NAMALWA (cell line): ENCODE measurements at regions not wholly inside any gene's neighbourhood (a gene's known extent, or its start where the extent isn't known, plus 50 kb on each side); places are given as distances from the start of the nearest gene placed in this dataset.

Source experiments
- DNase-seq: peaks from one replicate; pipeline ENCODE4 v3.0.0-alpha.2; 2015; ENCODE audit warnings: low spot score

DNA sequence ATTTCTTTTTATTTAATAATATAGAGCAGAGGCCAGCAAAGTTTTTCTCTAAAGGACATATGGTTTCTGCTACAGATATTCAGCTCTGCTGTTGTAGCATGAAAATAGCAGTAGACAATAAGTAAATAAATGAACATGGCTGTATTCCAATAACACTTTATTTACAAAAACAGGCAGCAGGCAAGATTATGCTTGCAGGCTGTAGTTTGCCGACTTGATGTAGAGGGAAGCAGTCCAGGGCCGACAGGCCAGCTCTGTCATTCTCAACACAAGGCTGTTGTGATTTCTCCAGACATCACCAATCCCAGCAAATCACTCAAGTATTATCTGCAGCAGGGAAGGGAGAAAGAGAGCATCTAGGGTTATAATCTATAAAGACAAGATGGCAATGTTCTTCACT, 1062.5 kb upstream of the PCDH9 start:
- no peak for DNase-seq

GRCh38 chr13:68291595-68291994, 1061.5 kb upstream of the PCDH9 start:
- no peak for DNase-seq

DNA sequence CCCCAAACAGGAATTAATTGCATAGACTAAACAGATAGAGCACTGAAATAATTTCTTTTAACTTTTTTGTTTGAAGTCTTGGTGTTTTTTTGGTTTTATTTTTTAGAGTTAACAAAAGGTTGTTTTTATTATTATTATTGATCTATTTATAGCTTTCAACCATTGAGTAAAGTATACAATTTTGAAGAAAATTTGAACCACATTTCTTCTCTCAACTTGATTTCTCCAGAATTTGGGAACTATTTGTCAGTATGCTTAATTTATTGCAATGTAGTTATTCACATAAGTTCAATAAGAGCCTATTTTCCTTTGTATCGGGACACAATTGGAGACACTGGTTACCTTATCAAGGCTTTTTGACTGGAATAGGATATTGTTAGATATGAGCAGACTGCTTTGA, 1045.6 kb upstream of the PCDH9 start:
- DNase-seq = peak; percentile 15

DNA sequence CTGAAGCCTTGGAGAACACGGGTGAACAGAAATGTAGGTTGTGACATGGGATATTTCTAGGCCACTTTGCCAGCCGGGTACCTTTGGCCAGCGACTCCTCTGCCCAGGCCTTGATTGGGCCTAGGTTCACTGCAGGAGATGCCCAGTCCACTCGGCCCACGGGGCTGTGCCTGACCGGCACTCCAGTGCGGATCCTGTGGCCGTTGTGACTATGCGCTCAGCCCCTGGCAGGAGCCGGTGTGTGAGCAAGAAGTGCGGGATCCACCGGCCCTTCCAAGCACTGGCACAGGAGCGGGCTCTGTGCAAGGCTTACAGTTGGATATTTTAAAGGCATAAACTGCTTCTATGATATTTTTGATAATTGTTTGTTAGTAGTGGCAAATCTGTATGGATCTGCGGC, 1042.5 kb upstream of the PCDH9 start:
- DNase-seq = no peak

DNA sequence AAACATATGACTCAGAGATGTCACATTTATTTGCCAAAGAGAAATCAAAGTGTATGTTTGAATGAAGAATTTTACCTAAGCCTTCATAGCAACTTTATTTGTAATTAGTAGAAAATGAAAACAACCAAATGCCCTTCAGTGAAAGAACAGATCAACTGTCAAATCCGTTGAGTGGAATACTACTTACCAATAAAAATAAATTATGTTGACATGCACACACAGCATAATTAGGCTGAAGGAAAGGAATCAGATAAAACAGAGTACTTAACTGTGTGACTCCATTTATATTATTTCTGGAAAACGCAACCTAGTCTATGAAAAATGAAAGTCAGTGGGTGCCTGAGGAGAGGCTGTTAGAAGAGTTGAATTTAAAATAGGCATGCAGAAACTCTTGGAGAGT, 1034.6 kb upstream of the PCDH9 start:
- DNase-seq = no peak

DNA sequence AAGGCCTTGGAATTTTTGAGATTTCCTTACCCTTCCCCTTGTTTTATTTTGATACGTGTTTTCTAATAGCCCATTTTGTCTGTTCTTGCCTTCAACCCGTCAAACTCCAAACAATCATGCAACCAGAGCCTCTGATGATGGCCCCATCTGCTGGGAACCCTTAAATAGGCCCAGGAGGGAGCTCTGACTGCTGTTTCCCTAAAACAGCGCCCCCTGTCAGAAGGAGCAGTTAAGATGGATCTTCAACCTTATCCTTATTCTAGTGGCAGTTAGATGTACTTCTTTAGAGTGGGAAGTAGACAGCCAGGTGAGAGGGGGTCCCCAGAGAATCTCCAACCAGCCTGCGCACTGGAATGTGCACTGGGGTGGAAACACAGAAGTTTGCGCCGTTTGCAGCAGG, 1031.0 kb upstream of the PCDH9 start:
- DNase-seq = peak; percentile 41

DNA sequence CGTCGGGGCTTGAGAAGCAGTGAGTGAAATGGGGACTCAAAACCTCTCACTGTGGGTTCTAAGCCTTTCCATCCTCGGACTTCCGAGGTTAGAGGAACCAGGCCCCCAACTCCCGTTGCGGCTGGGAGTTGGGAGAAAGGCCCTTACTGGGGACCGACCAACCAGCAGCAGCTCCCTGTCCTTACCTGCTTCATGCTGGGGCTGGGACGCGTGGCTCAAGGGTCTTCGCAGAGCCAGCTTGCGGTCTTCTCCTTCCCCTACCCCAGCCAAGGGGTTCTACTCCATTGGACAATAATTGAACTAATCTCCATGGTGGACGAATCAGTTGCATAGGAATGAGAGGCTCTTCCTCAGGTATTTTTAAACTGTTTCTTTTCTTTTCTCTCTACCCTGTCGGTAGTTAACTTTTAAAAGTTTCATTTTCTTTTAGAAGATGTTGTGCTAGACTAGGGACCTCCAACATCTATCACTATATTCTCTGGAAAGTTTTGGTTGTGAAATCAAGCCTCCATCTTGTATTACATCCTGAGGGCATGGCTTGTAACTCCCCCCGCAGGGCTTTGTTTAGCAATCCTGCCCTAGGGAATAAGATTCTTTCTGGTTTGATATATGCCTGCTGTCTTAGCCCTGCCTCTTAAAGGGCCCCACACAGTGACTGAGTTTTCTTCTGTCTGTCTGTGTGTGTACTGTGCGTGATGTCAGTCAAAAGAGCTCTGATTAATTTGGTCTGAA, 1027.1 kb upstream of the PCDH9 start:
- DNase-seq = no peak

DNA sequence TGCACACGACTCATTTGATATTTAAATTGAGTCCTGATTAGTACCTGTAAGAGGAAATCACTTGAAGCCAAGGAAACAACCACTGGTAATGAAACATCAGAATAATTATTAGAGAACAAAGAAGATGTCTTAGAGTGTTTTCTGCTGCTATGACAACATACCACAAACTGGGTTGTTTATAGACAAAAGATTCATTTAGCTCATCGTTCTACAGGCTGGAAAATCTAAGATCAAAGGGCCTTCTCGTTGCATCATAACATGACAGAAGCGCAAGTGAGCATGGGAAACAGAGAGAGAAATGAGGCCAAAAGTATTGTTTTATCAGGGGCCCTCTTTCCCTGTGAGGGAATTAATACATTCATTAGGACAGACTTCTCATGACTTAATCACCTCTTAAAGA, 1024.0 kb upstream of the PCDH9 start:
- DNase-seq = no peak

DNA sequence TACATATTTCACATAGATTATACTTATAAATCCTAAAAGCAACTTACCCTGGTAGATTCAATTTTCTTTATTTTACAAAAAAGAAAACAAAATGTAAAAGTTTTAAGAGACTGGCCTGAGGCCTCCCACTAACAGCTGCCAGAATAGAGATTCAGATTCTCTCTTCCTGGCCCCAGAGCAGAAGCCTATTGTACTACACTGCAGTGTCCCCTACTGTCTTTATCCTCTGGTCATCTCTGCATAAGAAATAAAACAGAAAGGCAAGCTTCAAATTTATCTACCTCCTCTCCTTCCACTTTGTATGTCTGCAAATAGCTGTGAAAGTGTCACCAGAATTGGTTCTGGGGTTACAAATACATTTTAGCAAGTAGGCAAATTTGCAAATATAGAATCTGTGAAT, 1004.1 kb upstream of the PCDH9 start:
- no peak for DNase-seq

GRCh38 chr13:68232351-68233130, 1002.4 kb upstream of the PCDH9 start:
- DNase-seq = no peak

DNA sequence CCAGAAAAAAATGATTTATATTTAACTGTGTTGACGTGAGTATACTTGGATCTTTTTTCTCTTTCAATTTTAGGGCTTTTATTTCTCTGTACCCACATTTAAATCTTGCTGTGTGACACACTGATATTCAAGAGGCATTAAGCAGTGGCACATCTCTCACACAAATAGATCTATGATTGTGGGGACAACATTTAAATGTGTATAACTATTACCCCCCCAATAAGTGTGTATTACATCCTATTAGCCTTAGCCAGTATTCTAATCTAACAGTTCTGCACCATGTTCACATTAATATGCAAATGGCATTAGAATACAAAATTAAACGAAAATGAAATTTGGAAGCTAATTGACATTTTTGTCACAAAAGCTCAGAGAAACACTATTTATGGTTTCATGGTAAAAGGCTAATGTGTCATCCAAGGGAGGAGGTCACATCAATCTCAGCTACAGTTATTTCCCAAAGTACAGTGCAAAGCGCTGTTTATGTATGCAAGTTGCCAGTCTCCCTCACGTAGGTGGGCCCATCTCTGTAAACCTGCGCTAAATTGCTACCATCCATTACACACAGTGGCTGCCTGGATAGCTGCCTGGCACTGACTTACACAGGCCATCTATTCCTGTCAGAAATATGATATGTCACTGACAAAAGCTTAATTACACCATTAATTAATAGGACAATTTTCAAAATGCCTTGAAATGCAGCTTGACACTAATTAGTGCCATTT, 984.7 kb upstream of the PCDH9 start:
- no peak for DNase-seq

- DNase-seq = no peak
Observed at GRCh38 chr13:68199271-68199670, 969.1 kb upstream of the PCDH9 start.

DNA sequence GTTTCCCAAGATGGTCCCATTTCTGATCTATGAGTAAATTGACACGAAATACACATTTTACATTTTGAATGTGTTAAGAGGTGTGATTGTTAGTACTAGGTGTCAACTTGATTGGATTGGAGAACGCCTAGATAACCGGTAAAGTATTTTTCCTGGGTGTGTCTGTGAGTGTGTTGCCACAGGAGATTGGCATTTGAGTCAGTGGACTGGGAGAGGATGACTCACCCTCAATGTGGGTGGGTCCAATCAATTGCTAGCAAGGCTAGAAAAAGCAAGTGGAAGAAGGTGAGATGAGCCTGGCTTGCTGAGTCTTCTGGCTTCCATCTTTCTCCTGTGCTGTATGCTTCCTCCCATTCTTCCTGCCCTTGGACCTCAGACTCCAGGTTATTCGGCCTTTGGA, 960.7 kb upstream of the PCDH9 start:
- DNase-seq = no peak

GRCh38 chr13:68185444-68186141, 955.5 kb upstream of the PCDH9 start:
- DNase-seq = peak; percentile 13

- DNase-seq = no peak
Observed at GRCh38 chr13:68176475-68176874, 946.3 kb upstream of the PCDH9 start.

GRCh38 chr13:68174893-68175292, 944.8 kb upstream of the PCDH9 start:
- no peak for DNase-seq

GRCh38 chr13:68173111-68173510, 943.0 kb upstream of the PCDH9 start:
- no peak for DNase-seq

- DNase-seq = no peak
Observed at GRCh38 chr13:68170961-68171360, 940.8 kb upstream of the PCDH9 start.

GRCh38 chr13:68168448-68168847, 938.3 kb upstream of the PCDH9 start:
- DNase-seq = no peak

GRCh38 chr13:68160466-68160865, 930.3 kb upstream of the PCDH9 start:
- DNase-seq = no peak

- DNase-seq = no peak
Observed at GRCh38 chr13:68152414-68152813, 922.3 kb upstream of the PCDH9 start.

GRCh38 chr13:68145852-68146251, 915.7 kb upstream of the PCDH9 start:
- DNase-seq = no peak
